GM19023 (cell line): ENCODE measurements at regions not wholly inside any gene's neighbourhood (a gene's known extent, or its start where the extent isn't known, plus 50 kb on each side); places are given as distances from the start of the nearest gene placed in this dataset.

Experiments used
- ATAC-seq: cut with Tn5 transposase; IDR thresholded peaks from one replicate; pipeline ENCODE4 v1.9.1; 2021; ENCODE audit warnings: mild to moderate bottlenecking, moderate library complexity; ENCODE audit not compliant: unreplicated experiment

GRCh38 chr10:3551761-3552160 is 233.2 kb downstream of the KLF6 start:
- no peak for ATAC-seq

GRCh38 chr10:3549118-3549517 is 235.9 kb downstream of the KLF6 start:
- ATAC-seq = no peak

GRCh38 chr10:3548702-3549101 is 236.3 kb downstream of the KLF6 start:
- no peak for ATAC-seq

GRCh38 chr10:3548076-3548475 is 236.9 kb downstream of the KLF6 start:
- ATAC-seq = no peak

- ATAC-seq = no peak
These were observed 240.4 kb downstream of the KLF6 start for GRCh38 chr10:3544561-3544960.

- no peak for ATAC-seq
These were observed 242.8 kb downstream of the KLF6 start for GRCh38 chr10:3542185-3542611.

GRCh38 chr10:3539696-3540383 is 245.2 kb downstream of the KLF6 start:
- no peak for ATAC-seq

- no peak for ATAC-seq
These were observed 246.1 kb downstream of the KLF6 start for GRCh38 chr10:3538656-3539531.

GRCh38 chr10:3538291-3538655 is 246.7 kb downstream of the KLF6 start:
- ATAC-seq = no peak

- ATAC-seq = no peak
These were observed 247.5 kb downstream of the KLF6 start for GRCh38 chr10:3537518-3537917.

GRCh38 chr10:3535001-3535400 is 250.0 kb downstream of the KLF6 start:
- no peak for ATAC-seq

- ATAC-seq = no peak
These were observed 250.6 kb downstream of the KLF6 start for GRCh38 chr10:3534433-3534832.

GRCh38 chr10:3533296-3533695 is 251.7 kb downstream of the KLF6 start:
- no peak for ATAC-seq

GRCh38 chr10:3532644-3533043 is 252.4 kb downstream of the KLF6 start:
- ATAC-seq = no peak

- ATAC-seq = no peak
These were observed 253.3 kb downstream of the KLF6 start for GRCh38 chr10:3531670-3532069.

GRCh38 chr10:3530783-3531645 is 254.0 kb downstream of the KLF6 start:
- ATAC-seq = no peak

- ATAC-seq = no peak
These were observed 254.7 kb downstream of the KLF6 start for GRCh38 chr10:3530346-3530745.

GRCh38 chr10:3529691-3530090 is 255.3 kb downstream of the KLF6 start:
- no peak for ATAC-seq

GRCh38 chr10:3528823-3529403 is 256.1 kb downstream of the KLF6 start:
- no peak for ATAC-seq

GRCh38 chr10:3528271-3528670 is 256.7 kb downstream of the KLF6 start:
- no peak for ATAC-seq

GRCh38 chr10:3527869-3528268 is 257.1 kb downstream of the KLF6 start:
- no peak for ATAC-seq
